ENCODE measurements at regions not wholly inside any gene's neighbourhood (a gene's known extent, or its start where the extent isn't known, plus 50 kb on each side); places are given as distances from the start of the nearest gene placed in this dataset.

GRCh38 chr2:31812051-31812798, 198.6 kb downstream of the MEMO1 start:
- TF ChIP-seq FOXK2 (IDR thresholded peaks at IDR 0.05) = no peak
- no peak for TF ChIP-seq FOXA1 (IDR thresholded peaks at IDR 0.05)
- no peak for TF ChIP-seq TARDBP (IDR thresholded peaks at IDR 0.05)
- no peak for TF ChIP-seq SUZ12 (IDR thresholded peaks at IDR 0.05)
- TF ChIP-seq CTBP1 (IDR thresholded peaks at IDR 0.05; ENCODE audit: borderline replicate concordance) = no peak

All from HEK293T (cell line).